Nephron progenitor cell (in vitro differentiated cells): ENCODE measurements at regions not wholly inside any gene's neighbourhood (a gene's known extent, or its start where the extent isn't known, plus 50 kb on each side); places are given as distances from the start of the nearest gene placed in this dataset.

Experiments used
- DNase-seq: peaks from one replicate; pipeline ENCODE4 v3.0.0; 2021
- H3K27ac Mint-ChIP-seq: 2 replicates; pipeline ENCODE4 v1.8.0; 2021; ENCODE audit warnings: mild to moderate bottlenecking, moderate library complexity, mixed read lengths
- H3K27me3 Mint-ChIP-seq: 2 replicates; pipeline ENCODE4 v1.8.0; 2021; ENCODE audit warnings: mild to moderate bottlenecking, low read depth, mixed read lengths; ENCODE audit not compliant: poor library complexity
- H3K36me3 Mint-ChIP-seq: 2 replicates; pipeline ENCODE4 v1.8.0; 2021; ENCODE audit warnings: low read depth, mixed read lengths
- H3K4me1 Mint-ChIP-seq: 2 replicates; pipeline ENCODE4 v1.8.0; 2021; ENCODE audit warnings: mixed read lengths
- H3K4me3 Mint-ChIP-seq: 2 replicates; pipeline ENCODE4 v1.8.0; 2021; ENCODE audit warnings: mild to moderate bottlenecking, moderate library complexity, mixed read lengths
- H3K9me3 Mint-ChIP-seq: 2 replicates; pipeline ENCODE4 v1.8.0; 2021; ENCODE audit warnings: mild to moderate bottlenecking, moderate library complexity, mixed read lengths
- TF ChIP-seq, protein P1 (sequence below): fragments of 200-600 bp; sonication (generic); IDR thresholded peaks from 2 replicates; pipeline ENCODE4 v1.5.0; 2021; ENCODE audit warnings: antibody characterized with exemption

DNA sequence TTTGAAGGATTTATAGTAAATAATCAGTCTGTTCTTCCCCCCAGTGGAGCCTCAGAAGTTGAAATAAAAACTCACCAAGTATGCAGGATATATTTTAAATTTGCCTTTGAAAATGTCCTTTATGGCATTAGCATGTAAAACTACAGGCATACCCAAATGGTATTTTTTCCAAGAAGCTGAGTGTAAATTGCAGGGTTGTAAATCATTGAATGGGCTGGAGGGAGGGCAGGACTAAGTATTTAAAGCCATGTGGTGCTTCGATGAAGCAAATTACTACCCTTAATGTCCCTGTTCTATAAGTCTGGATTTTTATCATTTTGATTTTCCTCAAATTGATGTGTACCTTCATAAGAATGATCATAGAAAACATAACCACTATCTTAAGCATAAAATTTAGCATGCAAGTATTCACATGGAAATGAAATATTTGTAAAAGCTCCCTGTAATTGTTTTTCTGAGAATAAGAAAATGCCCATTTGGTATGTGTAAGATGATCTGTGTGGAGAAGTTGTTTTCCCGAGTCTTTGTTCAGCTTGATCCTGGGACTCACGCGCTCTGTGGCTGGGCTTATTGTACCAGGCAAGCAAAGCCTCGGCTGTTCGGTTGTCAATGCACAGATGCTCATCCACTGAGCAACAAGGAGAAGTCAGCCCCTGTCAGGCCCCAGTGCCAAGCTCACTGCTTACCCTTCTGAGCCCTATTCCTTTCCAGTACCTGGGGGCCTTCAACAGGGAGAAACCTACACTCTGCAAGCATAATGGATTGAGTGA lies 66.7 kb downstream of the CD164 start:
- TF ChIP-seq, protein P1, sequence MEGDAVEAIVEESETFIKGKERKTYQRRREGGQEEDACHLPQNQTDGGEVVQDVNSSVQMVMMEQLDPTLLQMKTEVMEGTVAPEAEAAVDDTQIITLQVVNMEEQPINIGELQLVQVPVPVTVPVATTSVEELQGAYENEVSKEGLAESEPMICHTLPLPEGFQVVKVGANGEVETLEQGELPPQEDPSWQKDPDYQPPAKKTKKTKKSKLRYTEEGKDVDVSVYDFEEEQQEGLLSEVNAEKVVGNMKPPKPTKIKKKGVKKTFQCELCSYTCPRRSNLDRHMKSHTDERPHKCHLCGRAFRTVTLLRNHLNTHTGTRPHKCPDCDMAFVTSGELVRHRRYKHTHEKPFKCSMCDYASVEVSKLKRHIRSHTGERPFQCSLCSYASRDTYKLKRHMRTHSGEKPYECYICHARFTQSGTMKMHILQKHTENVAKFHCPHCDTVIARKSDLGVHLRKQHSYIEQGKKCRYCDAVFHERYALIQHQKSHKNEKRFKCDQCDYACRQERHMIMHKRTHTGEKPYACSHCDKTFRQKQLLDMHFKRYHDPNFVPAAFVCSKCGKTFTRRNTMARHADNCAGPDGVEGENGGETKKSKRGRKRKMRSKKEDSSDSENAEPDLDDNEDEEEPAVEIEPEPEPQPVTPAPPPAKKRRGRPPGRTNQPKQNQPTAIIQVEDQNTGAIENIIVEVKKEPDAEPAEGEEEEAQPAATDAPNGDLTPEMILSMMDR: no peak
- peaks cover 3% of the 10 kb centered on the region for H3K27me3 Mint-ChIP-seq
- peaks cover 54% of the 10 kb centered on the region for H3K4me1 Mint-ChIP-seq
- DNase-seq: peak; percentile 16
- no peaks in the 10 kb centered on the region for H3K36me3 Mint-ChIP-seq
- peak overlapping the region; percentile 55 for H3K4me3 Mint-ChIP-seq
- H3K9me3 Mint-ChIP-seq: no peaks in the 10 kb centered on the region
- H3K27ac Mint-ChIP-seq: peak overlapping the region; percentile 67

DNA sequence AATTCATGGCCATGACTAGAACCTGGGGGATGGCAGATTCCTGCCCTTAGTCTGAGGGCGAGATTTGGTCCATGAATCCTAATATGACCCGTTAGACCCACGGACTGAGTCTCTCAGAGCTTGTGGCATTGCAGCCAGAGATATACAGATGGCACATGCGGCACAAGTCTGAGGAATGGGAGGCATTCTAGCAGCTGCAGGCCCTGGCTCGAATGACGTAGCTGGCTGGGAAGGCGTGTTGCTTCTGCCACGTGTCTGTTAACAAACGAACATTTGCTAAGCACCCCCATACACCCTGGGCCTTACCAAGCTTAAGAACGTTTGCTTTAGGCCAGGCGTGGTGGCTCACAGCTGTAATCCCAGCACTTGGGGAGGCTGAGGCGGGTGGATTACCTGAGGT lies 68.0 kb downstream of the CD164 start:
- Mint-ChIP-seq H3K9me3 (no peaks in the 10 kb centered on the region), H3K27ac (no peak overlapping the region), H3K27me3 (peaks cover 3% of the 10 kb centered on the region), H3K4me1 (peaks cover 49% of the 10 kb centered on the region), H3K4me3 (no peak overlapping the region), H3K36me3 (no peaks in the 10 kb centered on the region)
- no peak for DNase-seq
- TF ChIP-seq, protein P1: no peak

- no peak for DNase-seq
- H3K9me3 Mint-ChIP-seq: no peaks in the 10 kb centered on the region
- H3K27me3 Mint-ChIP-seq: peaks cover 3% of the 10 kb centered on the region
- peak overlapping the region; percentile 44 for H3K27ac Mint-ChIP-seq
- no peak overlapping the region for H3K4me3 Mint-ChIP-seq
- peaks cover 41% of the 10 kb centered on the region for H3K4me1 Mint-ChIP-seq
- TF ChIP-seq, protein P1: no peak
- no peaks in the 10 kb centered on the region for H3K36me3 Mint-ChIP-seq
These were observed 69.1 kb downstream of the CD164 start for GRCh38 chr6:109313139-109313538.

DNA sequence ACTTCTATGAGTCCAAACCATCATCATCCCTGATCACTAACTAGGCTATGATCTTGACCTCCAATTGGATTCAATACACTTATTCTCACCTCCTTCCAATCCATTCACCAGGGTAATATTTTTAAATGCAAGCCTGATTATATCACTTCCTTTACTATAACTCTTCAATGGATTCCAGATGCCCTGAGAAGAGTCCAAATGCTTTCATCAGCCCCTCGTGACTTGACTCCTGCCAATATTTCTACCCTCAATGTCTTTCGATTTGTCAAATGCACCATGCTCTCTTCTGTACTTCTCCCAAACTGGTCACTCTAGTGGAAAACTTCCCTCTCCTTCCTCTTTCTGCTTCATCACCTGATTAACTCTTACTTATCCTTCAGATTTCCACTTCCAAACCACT lies 70.8 kb downstream of the CD164 start:
- Mint-ChIP-seq H3K27me3 (peaks cover 3% of the 10 kb centered on the region), H3K27ac (no peak overlapping the region), H3K36me3 (no peaks in the 10 kb centered on the region), H3K9me3 (no peaks in the 10 kb centered on the region), H3K4me3 (no peak overlapping the region), H3K4me1 (peaks cover 33% of the 10 kb centered on the region)
- TF ChIP-seq, protein P1: no peak
- no peak for DNase-seq

- Mint-ChIP-seq H3K27me3 (no peaks in the 10 kb centered on the region), H3K4me3 (no peak overlapping the region)
These were observed 72.3 kb downstream of the CD164 start for GRCh38 chr6:109309917-109310316.

More at GRCh38 chr6:109309917-109310316, 72.3 kb downstream of the CD164 start:
- DNase-seq: no peak
- no peak overlapping the region for H3K27ac Mint-ChIP-seq
- peaks cover 34% of the 10 kb centered on the region for H3K4me1 Mint-ChIP-seq
- no peaks in the 10 kb centered on the region for H3K9me3 Mint-ChIP-seq
- TF ChIP-seq, protein P1: no peak
- no peaks in the 10 kb centered on the region for H3K36me3 Mint-ChIP-seq
